IMR-90 (cell line): ENCODE measurements at regions not wholly inside any gene's neighbourhood (a gene's known extent, or its start where the extent isn't known, plus 50 kb on each side); places are given as distances from the start of the nearest gene placed in this dataset.

Experiments used
- ATAC-seq: fragments of 200-7000 bp; cut with Tn5 transposase; 2 replicates; pipeline ENCODE4 v1.9.1; 2020; ENCODE audit warnings: low read depth, mild to moderate bottlenecking, moderate library complexity
- BruUV-seq: library from RNA; stranded (reverse); fragments of 400-500 nt; replicated peaks from 2 replicates; lab custom pipeline; 2021; lab: Mats Ljungman, UMichigan
- CTCF ChIA-PET: fragments of 300-600 bp; formaldehyde crosslinking; extraction: SDS; loops from one replicate; lab custom pipeline; 2021; ENCODE audit warnings: antibody characterized with exemption; lab: Yijun Ruan, JAX
- POLR2A ChIA-PET: fragments of 300-600 bp; sonication (Branson Sonifier 250); formaldehyde crosslinking; loops from one replicate; lab custom pipeline; 2022; ENCODE audit warnings: antibody characterized with exemption; ENCODE audit not compliant: unreplicated experiment; lab: Charles Lee
- DNase-seq: peaks from one replicate; pipeline ENCODE4 v3.0.0; 2013
- H2AFZ ChIP-seq: replicated peaks from 2 replicates; pipeline ENCODE3; 2013; ENCODE audit warnings: low read length, mild to moderate bottlenecking; ENCODE audit not compliant: poor library complexity
- H2AK5ac ChIP-seq: 2 replicates; pipeline ENCODE4 v1.6.1; 2013; ENCODE audit warnings: low read depth, low read length, inconsistent platforms
- H2AK9ac ChIP-seq: replicated peaks from 2 replicates; pipeline ENCODE3; 2013; ENCODE audit warnings: mild to moderate bottlenecking, low read depth, low read length, moderate library complexity; ENCODE audit not compliant: poor library complexity
- H2BK120ac ChIP-seq: 2 replicates; pipeline ENCODE4 v1.6.1; 2013; ENCODE audit warnings: low read depth, low read length, inconsistent platforms
- H2BK15ac ChIP-seq: 3 replicates; pipeline ENCODE4 v1.6.1; 2013; ENCODE audit warnings: low read depth, low read length, inconsistent platforms
- H2BK20ac ChIP-seq: 2 replicates; pipeline ENCODE4 v1.6.1; 2013; ENCODE audit warnings: low read depth, mild to moderate bottlenecking, inconsistent platforms, low read length, moderate library complexity
- H2BK5ac ChIP-seq: 2 replicates; pipeline ENCODE4 v1.6.1; 2013; ENCODE audit warnings: mild to moderate bottlenecking, low read depth, low read length, inconsistent platforms; ENCODE audit not compliant: poor library complexity, severe bottlenecking
- H3K14ac ChIP-seq: replicated peaks from 2 replicates; pipeline ENCODE4 v1.6.1; 2013; ENCODE audit warnings: low read depth, low read length, inconsistent platforms
- H3K18ac ChIP-seq: 2 replicates; pipeline ENCODE4 v1.6.1; 2013; ENCODE audit warnings: low read depth, low read length, control low read depth
- H3K23ac ChIP-seq: 2 replicates; pipeline ENCODE4 v1.6.1; 2013; ENCODE audit warnings: low read depth, low read length, inconsistent platforms
- H3K27ac ChIP-seq: 2 replicates; pipeline ENCODE4 v1.5.1; 2013; ENCODE audit warnings: mild to moderate bottlenecking, control low read depth, low read length; ENCODE audit not compliant: insufficient read depth
- H3K27me3 ChIP-seq: 2 replicates; pipeline ENCODE4 v1.6.1; 2013; ENCODE audit warnings: low read length; ENCODE audit not compliant: control insufficient read depth, insufficient read depth
- H3K36me3 ChIP-seq: 2 replicates; pipeline ENCODE4 v1.6.1; 2013; ENCODE audit warnings: low read length, mixed read lengths; ENCODE audit not compliant: control insufficient read depth, insufficient read depth
- H3K4ac ChIP-seq: 2 replicates; pipeline ENCODE4 v1.6.1; 2013; ENCODE audit warnings: low read depth, low read length, inconsistent platforms
- H3K4me1 ChIP-seq: 2 replicates; pipeline ENCODE4 v1.6.1; 2013; ENCODE audit warnings: low read length, mixed read lengths; ENCODE audit not compliant: control insufficient read depth, insufficient read depth
- H3K4me2 ChIP-seq: 2 replicates; pipeline ENCODE4 v1.6.1; 2013; ENCODE audit warnings: low read depth, mild to moderate bottlenecking, control low read depth, low read length, moderate library complexity
- H3K4me3 ChIP-seq: 2 replicates; pipeline ENCODE4 v1.5.1; 2013; ENCODE audit warnings: low read depth, mild to moderate bottlenecking, control low read depth, low read length, moderate library complexity; ENCODE audit not compliant: insufficient read depth
- H3K56ac ChIP-seq: 2 replicates; pipeline ENCODE4 v1.6.1; 2013; ENCODE audit warnings: low read length, inconsistent platforms; ENCODE audit not compliant: insufficient read depth; ENCODE audit errors: extremely low read depth
- H3K79me1 ChIP-seq, 2 experiments: 2 replicates each; pipeline ENCODE4 v1.6.1; 2013; ENCODE audit warnings: low read length in 2 of 2, inconsistent platforms in 1 of 2, low read depth in 1 of 2
- H3K9ac ChIP-seq: 2 replicates; pipeline ENCODE4 v1.6.1; 2013; ENCODE audit warnings: low read depth, low read length, control low read depth
- H3K9me1 ChIP-seq: 2 replicates; pipeline ENCODE4 v1.6.1; 2013; ENCODE audit warnings: low read length, inconsistent platforms; ENCODE audit not compliant: insufficient read depth
- H3K9me3 ChIP-seq: 2 replicates; pipeline ENCODE4 v1.6.1; 2013; ENCODE audit warnings: low read length; ENCODE audit not compliant: control insufficient read depth, insufficient read depth
- H4K20me1 ChIP-seq: 2 replicates; pipeline ENCODE4 v1.6.1; 2013; ENCODE audit warnings: low read length, inconsistent platforms; ENCODE audit not compliant: insufficient read depth
- H4K5ac ChIP-seq: 2 replicates; pipeline ENCODE4 v1.6.1; 2013; ENCODE audit warnings: mild to moderate bottlenecking, low read depth, low read length, control low read depth
- H4K8ac ChIP-seq, 2 experiments: 2 replicates each; pipeline ENCODE4 v1.6.1; 2013; ENCODE audit warnings: low read depth in 2 of 2, low read length in 2 of 2, control low read depth in 1 of 2, inconsistent platforms in 1 of 2
- H4K91ac ChIP-seq: 2 replicates; pipeline ENCODE4 v1.6.1; 2013; ENCODE audit warnings: low read depth, low read length, inconsistent platforms; ENCODE audit not compliant: insufficient read depth
- BHLHE40 ChIP-seq: fragments of 150-350 bp; IDR thresholded peaks from 2 replicates; pipeline ENCODE4 v1.6.1; 2016; ENCODE audit warnings: mild to moderate bottlenecking, low read depth, low read length
- CEBPB ChIP-seq: IDR thresholded peaks from 2 replicates; pipeline ENCODE4 v1.6.1; 2012; ENCODE audit warnings: low read depth, low read length, improper control_type of control experiment
- FOS ChIP-seq: fragments of 150-350 bp; IDR thresholded peaks from 2 replicates; pipeline ENCODE4 v1.6.1; 2016; ENCODE audit warnings: low read depth, low read length
- MAZ ChIP-seq: IDR thresholded peaks from 2 replicates; pipeline ENCODE4 v1.6.1; 2012; ENCODE audit warnings: low read depth, mild to moderate bottlenecking, low read length, improper control_type of control experiment, moderate library complexity, borderline replicate concordance
- MXI1 ChIP-seq: IDR thresholded peaks from 2 replicates; pipeline ENCODE4 v1.6.1; 2012; ENCODE audit warnings: low read depth, mild to moderate bottlenecking, low read length, moderate library complexity, borderline replicate concordance
- POLR2A ChIP-seq: IDR thresholded peaks from 2 replicates; pipeline ENCODE4 v1.6.1; 2012; ENCODE audit warnings: mild to moderate bottlenecking, low read depth, low read length
- RCOR1 ChIP-seq: IDR thresholded peaks from 2 replicates; pipeline ENCODE4 v1.6.1; 2012; ENCODE audit warnings: mild to moderate bottlenecking, low read length, improper control_type of control experiment; ENCODE audit not compliant: insufficient replicate concordance
- RFX5 ChIP-seq: IDR thresholded peaks from 2 replicates; pipeline ENCODE4 v1.8.0; 2012; ENCODE audit warnings: low read depth, mild to moderate bottlenecking, low read length, moderate library complexity
- SMC3 ChIP-seq: fragments of 150-350 bp; IDR thresholded peaks from 2 replicates; pipeline ENCODE4 v1.6.1; 2016; ENCODE audit warnings: low read depth, mild to moderate bottlenecking, antibody characterized with exemption, low read length, moderate library complexity
- WGBS, 2 experiments: methylation state at CpG; one replicate each; pipeline versions ENCODE4 v1.1.5 to v1.1.7; 2013; ENCODE audit warnings: missing lambda C conversion rate in 2 of 2; ENCODE audit not compliant: insufficient read length in 1 of 2; ENCODE audit errors: extremely low coverage in 2 of 2; 5-methylcytosine and 5-hydroxymethylcytosine counted together
- dilution Hi-C: fragments of 300-500 bp; cut with HindIII; formaldehyde crosslinking; loops from one replicate; pipeline ENCODE4 v1.14.3; 2018; ENCODE audit warnings: low sequenced_read_pairs; ENCODE audit not compliant: unreplicated experiment
- in situ Hi-C: fragments of 300-500 bp; cut with MboI; formaldehyde crosslinking; loops from 3 replicates; pipeline ENCODE4 v1.14.3; 2019; ENCODE audit warnings: low sequenced_read_pairs, inconsistent platforms, mixed read lengths
- intact Hi-C: fragments of 100-400 bp; cut with micrococcal nuclease; formaldehyde crosslinking; loops from 2 replicates; pipeline ENCODE4 v1.10.0; 2022
- TF ChIP-seq, protein P1 (sequence below): fragments of 150-350 bp; IDR thresholded peaks from 2 replicates; pipeline ENCODE4 v1.6.1; 2017; ENCODE audit warnings: mild to moderate bottlenecking, antibody characterized with exemption, low read length, low read depth
- TF ChIP-seq, protein P2 (sequence below): conservative IDR thresholded peaks from 2 replicates; pipeline ENCODE4 v1.5.1; 2012; ENCODE audit warnings: mild to moderate bottlenecking, low read depth, low read length, improper control_type of control experiment
- TF ChIP-seq, protein P3 (sequence below): fragments of 150-350 bp; IDR thresholded peaks from 2 replicates; pipeline ENCODE4 v1.6.1; 2016; ENCODE audit warnings: low read depth, mild to moderate bottlenecking, low read length, moderate library complexity, borderline replicate concordance

DNA sequence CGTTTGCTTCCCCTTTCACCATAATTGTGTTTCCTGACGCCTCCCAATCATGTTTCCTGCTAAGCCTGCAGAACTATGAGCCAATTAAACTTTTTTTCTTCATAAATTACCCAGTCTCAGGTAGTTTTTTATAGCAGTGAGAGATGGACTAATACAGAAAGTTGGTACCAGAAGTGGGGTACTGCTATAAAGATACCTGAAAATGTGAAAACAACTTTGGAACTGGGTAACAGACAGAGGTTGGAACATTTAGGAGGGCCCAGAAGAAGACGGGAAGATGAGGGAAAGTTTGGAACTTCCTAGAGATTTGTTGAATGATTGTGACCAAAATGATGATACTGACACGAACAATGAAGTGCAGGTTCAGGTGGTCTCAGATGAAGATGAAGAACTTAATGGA, 1058.6 kb upstream of the CITED2 start:
- H2AK5ac ChIP-seq: no peak overlapping the region
- H3K56ac ChIP-seq: no peak overlapping the region
- H3K14ac ChIP-seq: no peak overlapping the region
- intact Hi-C loops: no loop called here
- no peaks in the 10 kb centered on the region for H3K79me1 ChIP-seq
- H3K4ac ChIP-seq: no peak overlapping the region
- H2AK9ac ChIP-seq: no peak overlapping the region
- ATAC-seq (no peak), DNase-seq (no peak)
- no peak overlapping the region for H2BK120ac ChIP-seq
- H3K4me2 ChIP-seq: no peak overlapping the region
- H4K91ac ChIP-seq: no peak overlapping the region
- no TSS peak for BruUV-seq
- H2AFZ ChIP-seq: no peak overlapping the region
- no peak for TF ChIP-seq RFX5
- no peak for TF ChIP-seq MXI1
- TF ChIP-seq, protein P1, sequence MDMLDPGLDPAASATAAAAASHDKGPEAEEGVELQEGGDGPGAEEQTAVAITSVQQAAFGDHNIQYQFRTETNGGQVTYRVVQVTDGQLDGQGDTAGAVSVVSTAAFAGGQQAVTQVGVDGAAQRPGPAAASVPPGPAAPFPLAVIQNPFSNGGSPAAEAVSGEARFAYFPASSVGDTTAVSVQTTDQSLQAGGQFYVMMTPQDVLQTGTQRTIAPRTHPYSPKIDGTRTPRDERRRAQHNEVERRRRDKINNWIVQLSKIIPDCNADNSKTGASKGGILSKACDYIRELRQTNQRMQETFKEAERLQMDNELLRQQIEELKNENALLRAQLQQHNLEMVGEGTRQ: no peak
- TF ChIP-seq, protein P2, sequence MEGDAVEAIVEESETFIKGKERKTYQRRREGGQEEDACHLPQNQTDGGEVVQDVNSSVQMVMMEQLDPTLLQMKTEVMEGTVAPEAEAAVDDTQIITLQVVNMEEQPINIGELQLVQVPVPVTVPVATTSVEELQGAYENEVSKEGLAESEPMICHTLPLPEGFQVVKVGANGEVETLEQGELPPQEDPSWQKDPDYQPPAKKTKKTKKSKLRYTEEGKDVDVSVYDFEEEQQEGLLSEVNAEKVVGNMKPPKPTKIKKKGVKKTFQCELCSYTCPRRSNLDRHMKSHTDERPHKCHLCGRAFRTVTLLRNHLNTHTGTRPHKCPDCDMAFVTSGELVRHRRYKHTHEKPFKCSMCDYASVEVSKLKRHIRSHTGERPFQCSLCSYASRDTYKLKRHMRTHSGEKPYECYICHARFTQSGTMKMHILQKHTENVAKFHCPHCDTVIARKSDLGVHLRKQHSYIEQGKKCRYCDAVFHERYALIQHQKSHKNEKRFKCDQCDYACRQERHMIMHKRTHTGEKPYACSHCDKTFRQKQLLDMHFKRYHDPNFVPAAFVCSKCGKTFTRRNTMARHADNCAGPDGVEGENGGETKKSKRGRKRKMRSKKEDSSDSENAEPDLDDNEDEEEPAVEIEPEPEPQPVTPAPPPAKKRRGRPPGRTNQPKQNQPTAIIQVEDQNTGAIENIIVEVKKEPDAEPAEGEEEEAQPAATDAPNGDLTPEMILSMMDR: no peak
- TF ChIP-seq, protein P3, sequence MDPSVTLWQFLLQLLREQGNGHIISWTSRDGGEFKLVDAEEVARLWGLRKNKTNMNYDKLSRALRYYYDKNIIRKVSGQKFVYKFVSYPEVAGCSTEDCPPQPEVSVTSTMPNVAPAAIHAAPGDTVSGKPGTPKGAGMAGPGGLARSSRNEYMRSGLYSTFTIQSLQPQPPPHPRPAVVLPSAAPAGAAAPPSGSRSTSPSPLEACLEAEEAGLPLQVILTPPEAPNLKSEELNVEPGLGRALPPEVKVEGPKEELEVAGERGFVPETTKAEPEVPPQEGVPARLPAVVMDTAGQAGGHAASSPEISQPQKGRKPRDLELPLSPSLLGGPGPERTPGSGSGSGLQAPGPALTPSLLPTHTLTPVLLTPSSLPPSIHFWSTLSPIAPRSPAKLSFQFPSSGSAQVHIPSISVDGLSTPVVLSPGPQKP: no peak
- no peak for TF ChIP-seq RCOR1
- no peak for TF ChIP-seq POLR2A
- TF ChIP-seq SMC3: no peak
- no peak for TF ChIP-seq FOS
- no peak for TF ChIP-seq BHLHE40
- TF ChIP-seq MAZ: no peak
- TF ChIP-seq CEBPB: no peak
- H4K5ac ChIP-seq: no peak overlapping the region
- no peak overlapping the region for H2BK5ac ChIP-seq
- no peaks in the 10 kb centered on the region for H3K36me3 ChIP-seq
- in situ Hi-C loops: loop anchor here (10.0 kb wide), 1 partner anchor 1058 kb away; the partner anchor contains the start of gene CITED2
- H4K8ac ChIP-seq: no peak overlapping the region
- 100% methylated on average over 1 of the region's 4 CpGs; no CpG with 5 or more reads in 1 of the 2 experiments for WGBS, 2 experiments
- no peaks in the 10 kb centered on the region; the same call in 1 of the 2 replicates for H3K9me1 ChIP-seq
- H3K9me3 ChIP-seq: peaks cover 6% of the 10 kb centered on the region
- 0 out of 2 replicates have a peak overlapping the region, but pooled peaks have one; percentile 10 for H2BK20ac ChIP-seq
- H3K4me1 ChIP-seq: peaks cover 10% of the 10 kb centered on the region; the same call in 1 of the 2 replicates
- no peak overlapping the region for H2BK15ac ChIP-seq
- no peak overlapping the region for H3K9ac ChIP-seq
- no peak overlapping the region for H3K18ac ChIP-seq
- no peak overlapping the region for H3K23ac ChIP-seq
- no peaks in the 10 kb centered on the region for H4K20me1 ChIP-seq
- H3K27me3 ChIP-seq: no peaks in the 10 kb centered on the region
- CTCF ChIA-PET: no interaction called here
- dilution Hi-C loops: no loop called here
- H3K4me3 ChIP-seq: no peak overlapping the region
- no peak overlapping the region for H3K27ac ChIP-seq
- POLR2A ChIA-PET: no interaction called here
